ENCODE measurements at regions not wholly inside any gene's neighbourhood (a gene's known extent, or its start where the extent isn't known, plus 50 kb on each side); places are given as distances from the start of the nearest gene placed in this dataset.

DNA sequence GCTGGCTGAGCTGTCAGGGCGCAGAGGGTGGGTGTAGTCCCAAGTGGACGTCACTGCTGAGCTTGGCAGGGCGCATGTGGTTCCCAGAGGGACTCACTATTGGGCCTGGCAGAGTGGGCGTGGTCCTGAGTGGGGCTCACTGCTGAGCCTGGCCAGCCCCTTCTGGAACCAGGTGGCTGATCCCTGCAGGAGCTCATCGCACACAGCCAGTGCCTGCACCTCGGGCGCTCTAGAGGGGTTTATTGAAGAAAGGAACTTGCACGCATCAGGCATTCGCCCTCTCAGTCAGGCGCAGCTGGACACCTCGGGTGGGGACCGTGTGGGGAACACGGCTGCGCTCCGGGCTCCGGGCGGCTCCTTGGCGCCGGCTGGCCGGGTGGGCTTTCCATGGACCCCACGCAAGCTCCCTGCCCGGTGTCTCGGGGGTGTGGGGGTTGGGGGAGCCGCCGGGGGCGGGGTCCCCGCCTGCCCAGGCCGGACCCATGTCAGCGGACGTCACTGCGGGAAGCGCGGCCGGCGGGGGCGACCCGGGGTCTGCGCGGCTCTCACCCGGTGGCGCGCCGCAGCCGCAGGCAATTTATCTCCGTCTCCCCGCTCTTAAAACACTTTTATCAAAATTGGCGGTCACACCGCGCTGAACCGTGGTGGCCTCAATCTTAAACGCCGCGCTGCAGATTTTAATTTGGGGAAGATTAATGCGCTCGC lies 65.4 kb upstream of the NKX1-1 start:
- H3K27me3 ChIP-seq (ENCODE audit: low read length), result no peaks in the 10 kb centered on the region
- no peaks in the 10 kb centered on the region for H3K9me3 ChIP-seq (ENCODE audit: insufficient read depth, low read length)
- H3F3A ChIP-seq (ENCODE audit: insufficient read depth), result no peaks in the 10 kb centered on the region
- H4K20me1 ChIP-seq (ENCODE audit: low read depth, low read length), result no peaks in the 10 kb centered on the region
- H3K79me2 ChIP-seq (ENCODE audit: insufficient read depth, low read length), result no peaks in the 10 kb centered on the region
- H3K9ac ChIP-seq (ENCODE audit: low read length), result no peak overlapping the region
- TF ChIP-seq, protein P1, sequence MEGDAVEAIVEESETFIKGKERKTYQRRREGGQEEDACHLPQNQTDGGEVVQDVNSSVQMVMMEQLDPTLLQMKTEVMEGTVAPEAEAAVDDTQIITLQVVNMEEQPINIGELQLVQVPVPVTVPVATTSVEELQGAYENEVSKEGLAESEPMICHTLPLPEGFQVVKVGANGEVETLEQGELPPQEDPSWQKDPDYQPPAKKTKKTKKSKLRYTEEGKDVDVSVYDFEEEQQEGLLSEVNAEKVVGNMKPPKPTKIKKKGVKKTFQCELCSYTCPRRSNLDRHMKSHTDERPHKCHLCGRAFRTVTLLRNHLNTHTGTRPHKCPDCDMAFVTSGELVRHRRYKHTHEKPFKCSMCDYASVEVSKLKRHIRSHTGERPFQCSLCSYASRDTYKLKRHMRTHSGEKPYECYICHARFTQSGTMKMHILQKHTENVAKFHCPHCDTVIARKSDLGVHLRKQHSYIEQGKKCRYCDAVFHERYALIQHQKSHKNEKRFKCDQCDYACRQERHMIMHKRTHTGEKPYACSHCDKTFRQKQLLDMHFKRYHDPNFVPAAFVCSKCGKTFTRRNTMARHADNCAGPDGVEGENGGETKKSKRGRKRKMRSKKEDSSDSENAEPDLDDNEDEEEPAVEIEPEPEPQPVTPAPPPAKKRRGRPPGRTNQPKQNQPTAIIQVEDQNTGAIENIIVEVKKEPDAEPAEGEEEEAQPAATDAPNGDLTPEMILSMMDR (IDR thresholded peaks at IDR 0.05; ENCODE audit: insufficient read depth, low read length, poor library complexity, severe bottlenecking), result no peak
- TF ChIP-seq EZH2phosphoT487 (conservative IDR thresholded peaks at IDR 0.05; ENCODE audit: low read length), result no peak
- no peak overlapping the region for H3K4me3 ChIP-seq (ENCODE audit: insufficient read depth, low read length, poor library complexity, severe bottlenecking)
- no peak overlapping the region for H2AFZ ChIP-seq (ENCODE audit: low read depth, low read length, severe bottlenecking)
- no peak overlapping the region for H3K4me2 ChIP-seq (ENCODE audit: low read depth, low read length, poor library complexity, severe bottlenecking)
- no peak overlapping the region for H3K27ac ChIP-seq (ENCODE audit: low read depth, low read length)
- H3K36me3 ChIP-seq (ENCODE audit: low read length), result no peaks in the 10 kb centered on the region
- H3K9me2 ChIP-seq (replicated peaks; ENCODE audit: insufficient read depth, low read length), result no peaks in the 10 kb centered on the region

DNA sequence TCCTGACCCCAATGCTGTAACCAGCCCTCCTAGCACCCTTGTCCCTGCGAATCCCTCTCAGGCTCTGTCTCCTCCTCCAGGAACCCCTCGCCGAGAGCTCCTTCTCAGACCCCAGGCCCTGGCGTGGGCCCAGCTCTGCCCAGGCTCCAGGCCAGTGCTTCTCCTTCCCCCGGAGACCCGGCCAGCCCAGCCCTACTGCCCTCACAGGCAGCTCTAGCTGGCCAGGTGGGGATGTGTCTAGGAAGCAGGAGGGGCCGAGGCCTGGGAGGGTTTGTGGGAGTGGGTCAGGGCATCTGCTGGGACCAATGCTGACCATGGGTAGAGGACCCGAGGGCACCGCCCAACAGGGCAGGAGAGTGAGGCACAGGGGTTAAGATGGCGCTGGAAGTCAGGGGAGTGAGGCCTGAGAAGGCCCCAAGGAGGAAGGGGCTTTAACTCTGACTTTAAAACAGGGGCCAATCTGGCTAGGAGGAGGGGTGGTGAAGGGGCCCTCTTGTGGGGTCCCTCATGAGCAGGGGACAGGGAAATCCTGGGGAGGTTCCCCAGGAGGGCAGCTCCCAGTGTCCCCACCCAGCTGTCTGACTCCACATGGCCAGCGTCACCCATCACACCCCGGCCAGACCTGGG lies 64.7 kb upstream of the NKX1-1 start:
- Histone ChIP-seq H4K20me1 (ENCODE audit: low read depth, low read length) (no peaks in the 10 kb centered on the region), H3K4me2 (ENCODE audit: low read depth, low read length, poor library complexity, severe bottlenecking) (no peak overlapping the region), H3K9ac (ENCODE audit: low read length) (no peak overlapping the region), H3K27me3 (ENCODE audit: low read length) (no peaks in the 10 kb centered on the region), H2AFZ (ENCODE audit: low read depth, low read length, severe bottlenecking) (no peak overlapping the region), H3K79me2 (ENCODE audit: insufficient read depth, low read length) (no peaks in the 10 kb centered on the region), H3K9me2 (replicated peaks; ENCODE audit: insufficient read depth, low read length) (no peaks in the 10 kb centered on the region), H3F3A (ENCODE audit: insufficient read depth) (no peaks in the 10 kb centered on the region), H3K36me3 (ENCODE audit: low read length) (no peaks in the 10 kb centered on the region), H3K27ac (ENCODE audit: low read depth, low read length) (no peak overlapping the region), H3K9me3 (ENCODE audit: insufficient read depth, low read length) (no peaks in the 10 kb centered on the region), H3K4me3 (ENCODE audit: insufficient read depth, low read length, poor library complexity, severe bottlenecking) (no peak overlapping the region)
- TF ChIP-seq, protein P1 (IDR thresholded peaks at IDR 0.05; ENCODE audit: insufficient read depth, low read length, poor library complexity, severe bottlenecking), result no peak
- TF ChIP-seq EZH2phosphoT487 (conservative IDR thresholded peaks at IDR 0.05; ENCODE audit: low read length), result no peak

DNA sequence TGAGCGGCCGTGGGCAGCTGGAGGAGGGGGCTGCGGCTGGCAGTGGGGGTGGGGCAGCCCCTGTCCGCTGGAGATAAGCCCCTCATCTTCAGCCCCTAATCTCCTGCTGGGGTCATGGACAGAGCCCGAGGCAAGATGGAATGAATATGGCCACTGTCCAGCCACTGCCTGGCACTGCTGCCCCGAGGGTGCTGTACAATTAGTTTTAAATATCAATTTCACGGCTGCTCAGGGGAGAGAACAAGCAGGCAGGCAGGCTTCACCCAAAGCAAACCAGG lies 64.1 kb upstream of the NKX1-1 start:
- no peaks in the 10 kb centered on the region for H3K9me3 ChIP-seq (ENCODE audit: insufficient read depth, low read length)
- H4K20me1 ChIP-seq (ENCODE audit: low read depth, low read length), result no peaks in the 10 kb centered on the region
- H2AFZ ChIP-seq (ENCODE audit: low read depth, low read length, severe bottlenecking), result no peak overlapping the region
- no peaks in the 10 kb centered on the region for H3K27me3 ChIP-seq (ENCODE audit: low read length)
- H3K27ac ChIP-seq (ENCODE audit: low read depth, low read length), result no peak overlapping the region
- no peak overlapping the region for H3K4me3 ChIP-seq (ENCODE audit: insufficient read depth, low read length, poor library complexity, severe bottlenecking)
- H3K79me2 ChIP-seq (ENCODE audit: insufficient read depth, low read length), result no peaks in the 10 kb centered on the region
- H3K36me3 ChIP-seq (ENCODE audit: low read length), result no peaks in the 10 kb centered on the region
- no peaks in the 10 kb centered on the region for H3K9me2 ChIP-seq (replicated peaks; ENCODE audit: insufficient read depth, low read length)
- no peaks in the 10 kb centered on the region for H3F3A ChIP-seq (ENCODE audit: insufficient read depth)
- no peak overlapping the region for H3K4me2 ChIP-seq (ENCODE audit: low read depth, low read length, poor library complexity, severe bottlenecking)
- TF ChIP-seq, protein P1 (IDR thresholded peaks at IDR 0.05; ENCODE audit: insufficient read depth, low read length, poor library complexity, severe bottlenecking), result no peak
- no peak for TF ChIP-seq EZH2phosphoT487 (conservative IDR thresholded peaks at IDR 0.05; ENCODE audit: low read length)
- H3K9ac ChIP-seq (ENCODE audit: low read length), result no peak overlapping the region
